ENCODE measurements at regions not wholly inside any gene's neighbourhood (a gene's known extent, or its start where the extent isn't known, plus 50 kb on each side); places are given as distances from the start of the nearest gene placed in this dataset.

GRCh38 chr11:121696177-121696871 is 243.6 kb upstream of the SORL1-AS1 start:
- H3K36me3 ChIP-seq (ENCODE audit: insufficient read depth, low read length): no peaks in the 10 kb centered on the region
- H3K27me3 ChIP-seq (ENCODE audit: insufficient read depth, low read depth, low read length): no peaks in the 10 kb centered on the region
- H3K4me2 ChIP-seq (ENCODE audit: low read length): no peak overlapping the region
- H3K9me3 ChIP-seq (ENCODE audit: low read length): no peaks in the 10 kb centered on the region
- H3K79me2 ChIP-seq (replicated peaks; ENCODE audit: insufficient read depth, low read length): no peaks in the 10 kb centered on the region
- H3K4me3 ChIP-seq (ENCODE audit: low read length): no peak overlapping the region
- no peak for TF ChIP-seq EZH2 (IDR thresholded peaks at IDR 0.05; ENCODE audit: borderline replicate concordance, insufficient read depth, low read length, poor library complexity, severe bottlenecking)
- no peak for TF ChIP-seq SMC3 (conservative IDR thresholded peaks at IDR 0.05; ENCODE audit: poor library complexity)
- no peak for TF ChIP-seq EP300 (conservative IDR thresholded peaks at IDR 0.05; ENCODE audit: poor library complexity, severe bottlenecking)
- H4K20me1 ChIP-seq (ENCODE audit: insufficient read depth): no peaks in the 10 kb centered on the region
- no peak overlapping the region for H3K9ac ChIP-seq (ENCODE audit: low read length)
- H3K27ac ChIP-seq (ENCODE audit: low read length): no peak overlapping the region
- no peak overlapping the region for H2AFZ ChIP-seq (ENCODE audit: low read depth, low read length)
- H3K9me2 ChIP-seq (ENCODE audit: insufficient read depth, low read length): no peaks in the 10 kb centered on the region
- no peaks in the 10 kb centered on the region for H3F3A ChIP-seq (ENCODE audit: insufficient read depth, low read length, poor library complexity, severe bottlenecking)

DNA sequence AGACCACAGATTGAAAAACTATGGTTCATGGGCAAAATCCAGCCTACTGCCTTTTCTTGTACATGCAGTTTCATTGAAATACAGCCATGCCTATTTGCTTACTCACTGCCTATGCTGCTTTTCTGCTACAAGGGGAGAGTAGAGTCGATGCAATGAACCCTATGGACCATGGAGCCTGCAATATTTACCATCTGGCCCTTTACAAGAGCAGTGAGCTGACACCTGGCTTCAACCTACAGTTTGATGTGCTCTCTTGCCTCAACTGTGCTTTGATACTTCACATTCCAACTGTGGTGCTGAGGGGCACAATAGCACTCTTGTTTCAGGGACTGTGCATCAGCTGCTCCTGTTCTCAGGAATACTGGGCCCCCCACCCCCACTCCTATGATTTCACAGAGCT is 239.5 kb upstream of the SORL1-AS1 start:
- H3K9me3 ChIP-seq (ENCODE audit: low read length): no peaks in the 10 kb centered on the region
- no peaks in the 10 kb centered on the region for H3K9me2 ChIP-seq (ENCODE audit: insufficient read depth, low read length)
- H3K4me2 ChIP-seq (ENCODE audit: low read length): no peak overlapping the region
- no peak overlapping the region for H3K4me3 ChIP-seq (ENCODE audit: low read length)
- H2AFZ ChIP-seq (ENCODE audit: low read depth, low read length): no peak overlapping the region
- no peaks in the 10 kb centered on the region for H3K36me3 ChIP-seq (ENCODE audit: insufficient read depth, low read length)
- no peaks in the 10 kb centered on the region for H3F3A ChIP-seq (ENCODE audit: insufficient read depth, low read length, poor library complexity, severe bottlenecking)
- H3K27ac ChIP-seq (ENCODE audit: low read length): no peak overlapping the region
- H4K20me1 ChIP-seq (ENCODE audit: insufficient read depth): no peaks in the 10 kb centered on the region
- H3K79me2 ChIP-seq (replicated peaks; ENCODE audit: insufficient read depth, low read length): no peaks in the 10 kb centered on the region
- TF ChIP-seq REST (IDR thresholded peaks at IDR 0.05; ENCODE audit: borderline replicate concordance) (no peak), SMC3 (conservative IDR thresholded peaks at IDR 0.05; ENCODE audit: poor library complexity) (no peak), POLR2AphosphoS5 (IDR thresholded peaks at IDR 0.05) (no peak), MXI1 (conservative IDR thresholded peaks at IDR 0.05; ENCODE audit: poor library complexity, severe bottlenecking) (no peak), EZH2 (IDR thresholded peaks at IDR 0.05; ENCODE audit: borderline replicate concordance, insufficient read depth, low read length, poor library complexity, severe bottlenecking) (no peak), EP300 (conservative IDR thresholded peaks at IDR 0.05; ENCODE audit: poor library complexity, severe bottlenecking) (no peak), RAD21 (conservative IDR thresholded peaks at IDR 0.05) (no peak), TAF1 (IDR thresholded peaks at IDR 0.05; ENCODE audit: low read depth) (no peak)
- TF ChIP-seq, protein P1, sequence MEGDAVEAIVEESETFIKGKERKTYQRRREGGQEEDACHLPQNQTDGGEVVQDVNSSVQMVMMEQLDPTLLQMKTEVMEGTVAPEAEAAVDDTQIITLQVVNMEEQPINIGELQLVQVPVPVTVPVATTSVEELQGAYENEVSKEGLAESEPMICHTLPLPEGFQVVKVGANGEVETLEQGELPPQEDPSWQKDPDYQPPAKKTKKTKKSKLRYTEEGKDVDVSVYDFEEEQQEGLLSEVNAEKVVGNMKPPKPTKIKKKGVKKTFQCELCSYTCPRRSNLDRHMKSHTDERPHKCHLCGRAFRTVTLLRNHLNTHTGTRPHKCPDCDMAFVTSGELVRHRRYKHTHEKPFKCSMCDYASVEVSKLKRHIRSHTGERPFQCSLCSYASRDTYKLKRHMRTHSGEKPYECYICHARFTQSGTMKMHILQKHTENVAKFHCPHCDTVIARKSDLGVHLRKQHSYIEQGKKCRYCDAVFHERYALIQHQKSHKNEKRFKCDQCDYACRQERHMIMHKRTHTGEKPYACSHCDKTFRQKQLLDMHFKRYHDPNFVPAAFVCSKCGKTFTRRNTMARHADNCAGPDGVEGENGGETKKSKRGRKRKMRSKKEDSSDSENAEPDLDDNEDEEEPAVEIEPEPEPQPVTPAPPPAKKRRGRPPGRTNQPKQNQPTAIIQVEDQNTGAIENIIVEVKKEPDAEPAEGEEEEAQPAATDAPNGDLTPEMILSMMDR (IDR thresholded peaks at IDR 0.05; ENCODE audit: poor library complexity, severe bottlenecking): no peak
- no peaks in the 10 kb centered on the region for H3K27me3 ChIP-seq (ENCODE audit: insufficient read depth, low read depth, low read length)
- no peak overlapping the region for H3K9ac ChIP-seq (ENCODE audit: low read length)

Measured in neural cell (in vitro differentiated cells).